HepG2 (cell line): ENCODE measurements at regions not wholly inside any gene's neighbourhood (a gene's known extent, or its start where the extent isn't known, plus 50 kb on each side); places are given as distances from the start of the nearest gene placed in this dataset.
A peak's percentile ranks its signal among the peaks of the same experiment; 100 is the strongest.

Source experiments
- ETV6 ChIP-seq: sonication (generic); formaldehyde crosslinking; conservative IDR thresholded peaks from 2 replicates; pipeline ENCODE4 v1.4.0; 2020; ENCODE audit warnings: missing genetic modification reagents
- HCFC1 ChIP-seq: fragments of 150-350 bp; IDR thresholded peaks from 2 replicates; pipeline ENCODE4 v1.6.1; 2014; ENCODE audit warnings: low read depth, low read length
- HOMEZ ChIP-seq: IDR thresholded peaks from 2 replicates; pipeline ENCODE4 v1.6.1; 2016; ENCODE audit warnings: low read depth
- KMT2A ChIP-seq: sonication (generic); formaldehyde crosslinking; IDR thresholded peaks from 2 replicates; pipeline ENCODE4 v1.4.0; 2020; ENCODE audit warnings: missing genetic modification reagents
- MBNL3 ChIP-seq: fragments of 250-450 bp; sonication (Bioruptor Pico); conservative IDR thresholded peaks from 2 replicates; pipeline ENCODE4 v1.8.0; 2022; ENCODE audit warnings: mild to moderate bottlenecking, inconsistent platforms
- NCOR1 ChIP-seq: fragments of 200-600 bp; sonication (generic); IDR thresholded peaks from 2 replicates; pipeline ENCODE4 v1.7.0; 2017; ENCODE audit warnings: antibody characterized with exemption, low read length, borderline replicate concordance
- PLRG1 ChIP-seq: fragments of 450-650 bp; conservative IDR thresholded peaks from 2 replicates; pipeline ENCODE4 v1.6.1; 2016
- REPIN1 ChIP-seq: sonication (generic); formaldehyde crosslinking; IDR thresholded peaks from 2 replicates; pipeline ENCODE4 v1.8.0; 2022; ENCODE audit warnings: missing genetic modification reagents, low read depth, mild to moderate bottlenecking, borderline replicate concordance
- TGIF2 ChIP-seq: IDR thresholded peaks from 2 replicates; pipeline ENCODE4 v1.6.1; 2016; ENCODE audit warnings: control low read depth, missing compliant biosample characterization
- ZC3H13 ChIP-seq: sonication (generic); formaldehyde crosslinking; IDR thresholded peaks from 2 replicates; pipeline ENCODE4 v1.8.1; 2023; ENCODE audit warnings: mild to moderate bottlenecking, missing genetic modification reagents, moderate library complexity
- ZFX ChIP-seq: sonication (generic); formaldehyde crosslinking; IDR thresholded peaks from 2 replicates; pipeline ENCODE4 v1.4.0; 2020; ENCODE audit warnings: mild to moderate bottlenecking, low read depth, missing genetic modification reagents, moderate library complexity
- ZNF138 ChIP-seq: sonication (generic); formaldehyde crosslinking; IDR thresholded peaks from 2 replicates; pipeline ENCODE4 v1.5.0; 2020; ENCODE audit warnings: mild to moderate bottlenecking, low read depth, missing genetic modification reagents
- ZNF282 ChIP-seq: fragments of 450-650 bp; IDR thresholded peaks from 2 replicates; pipeline ENCODE4 v1.6.1; 2018; ENCODE audit not compliant: partially characterized antibody
- ZNF343 ChIP-seq: sonication (generic); formaldehyde crosslinking; IDR thresholded peaks from 2 replicates; pipeline ENCODE4 v1.4.0; 2020; ENCODE audit warnings: mild to moderate bottlenecking, missing genetic modification reagents
- ZNF383 ChIP-seq: sonication (generic); formaldehyde crosslinking; IDR thresholded peaks from 2 replicates; pipeline ENCODE4 v1.4.0; 2020; ENCODE audit warnings: missing genetic modification reagents, mild to moderate bottlenecking, borderline replicate concordance
- ZNF549 ChIP-seq: sonication (generic); formaldehyde crosslinking; IDR thresholded peaks from 2 replicates; pipeline ENCODE4 v1.5.0; 2020; ENCODE audit warnings: missing genetic modification reagents
- ZNF687 ChIP-seq: sonication (generic); formaldehyde crosslinking; IDR thresholded peaks from 2 replicates; pipeline ENCODE4 v1.5.1; 2020; ENCODE audit warnings: mild to moderate bottlenecking, missing genetic modification reagents, moderate library complexity
- ZNF7 ChIP-seq: IDR thresholded peaks from 2 replicates; pipeline ENCODE4 v1.6.1; 2016; ENCODE audit warnings: missing biosample characterization, missing genetic modification reagents
- ZNF740 ChIP-seq: sonication (generic); formaldehyde crosslinking; IDR thresholded peaks from 2 replicates; pipeline ENCODE4 v1.4.0; 2020; ENCODE audit warnings: missing genetic modification reagents
- ZNF792 ChIP-seq: IDR thresholded peaks from 2 replicates; pipeline ENCODE4 v1.6.1; 2016
- ZNF879 ChIP-seq: sonication (generic); formaldehyde crosslinking; IDR thresholded peaks from 2 replicates; pipeline ENCODE4 v1.8.1; 2023; ENCODE audit warnings: missing genetic modification reagents
- TF ChIP-seq, protein P1 (sequence below): sonication (generic); formaldehyde crosslinking; IDR thresholded peaks from 2 replicates; pipeline ENCODE4 v1.4.0; 2020; ENCODE audit warnings: missing genetic modification reagents, mild to moderate bottlenecking, borderline replicate concordance

GRCh38 chr2:111659361-111660333 is 224.3 kb downstream of the ANAPC1 start (continued):
- TF ChIP-seq MBNL3 (no peak), REPIN1 (no peak), ZNF138 (no peak), ETV6 (CRISPR knock-in tag) (no peak), ZNF7 (no peak), ZNF282 (no peak), ZNF383 (CRISPR knock-in tag) (no peak), ZNF687 (no peak), ZNF740 (CRISPR knock-in tag) (no peak), NCOR1 (no peak), ZNF343 (no peak), ZNF879 (CRISPR knock-in tag) (no peak), HCFC1 (no peak), PLRG1 (no peak), ZFX (CRISPR knock-in tag) (no peak), TGIF2 (CRISPR knock-in tag) (no peak), ZNF549 (CRISPR knock-in tag) (no peak), HOMEZ (no peak), ZNF792 (CRISPR knock-in tag) (peak; percentile 78), ZC3H13 (no peak), KMT2A (CRISPR knock-in tag) (no peak)
- TF ChIP-seq, protein P1, sequence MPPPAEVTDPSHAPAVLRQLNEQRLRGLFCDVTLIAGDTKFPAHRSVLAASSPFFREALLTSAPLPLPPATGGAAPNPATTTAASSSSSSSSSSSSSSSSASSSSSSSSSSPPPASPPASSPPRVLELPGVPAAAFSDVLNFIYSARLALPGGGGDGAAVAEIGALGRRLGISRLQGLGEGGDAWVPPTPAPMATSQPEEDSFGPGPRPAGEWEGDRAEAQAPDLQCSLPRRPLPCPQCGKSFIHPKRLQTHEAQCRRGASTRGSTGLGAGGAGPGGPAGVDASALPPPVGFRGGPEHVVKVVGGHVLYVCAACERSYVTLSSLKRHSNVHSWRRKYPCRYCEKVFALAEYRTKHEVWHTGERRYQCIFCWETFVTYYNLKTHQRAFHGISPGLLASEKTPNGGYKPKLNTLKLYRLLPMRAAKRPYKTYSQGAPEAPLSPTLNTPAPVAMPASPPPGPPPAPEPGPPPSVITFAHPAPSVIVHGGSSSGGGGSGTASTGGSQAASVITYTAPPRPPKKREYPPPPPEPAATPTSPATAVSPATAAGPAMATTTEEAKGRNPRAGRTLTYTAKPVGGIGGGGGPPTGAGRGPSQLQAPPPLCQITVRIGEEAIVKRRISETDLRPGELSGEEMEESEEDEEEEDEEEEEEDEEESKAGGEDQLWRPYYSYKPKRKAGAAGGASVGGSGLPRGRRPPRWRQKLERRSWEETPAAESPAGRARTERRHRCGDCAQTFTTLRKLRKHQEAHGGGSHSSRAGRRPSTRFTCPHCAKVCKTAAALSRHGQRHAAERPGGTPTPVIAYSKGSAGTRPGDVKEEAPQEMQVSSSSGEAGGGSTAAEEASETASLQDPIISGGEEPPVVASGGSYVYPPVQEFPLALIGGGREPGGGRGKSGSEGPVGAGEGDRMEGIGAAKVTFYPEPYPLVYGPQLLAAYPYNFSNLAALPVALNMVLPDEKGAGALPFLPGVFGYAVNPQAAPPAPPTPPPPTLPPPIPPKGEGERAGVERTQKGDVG = no peak
